HUDEP-2 (cell line): ENCODE measurements at regions not wholly inside any gene's neighbourhood (a gene's known extent, or its start where the extent isn't known, plus 50 kb on each side); places are given as distances from the start of the nearest gene placed in this dataset.

Source experiments
- DNase-seq, 76 experiments: peaks; one replicate each; lab custom pipeline; 2025; ENCODE audit not compliant: unreplicated experiment in 76 of 76; lab: John Stamatoyannopoulos, UW

DNA sequence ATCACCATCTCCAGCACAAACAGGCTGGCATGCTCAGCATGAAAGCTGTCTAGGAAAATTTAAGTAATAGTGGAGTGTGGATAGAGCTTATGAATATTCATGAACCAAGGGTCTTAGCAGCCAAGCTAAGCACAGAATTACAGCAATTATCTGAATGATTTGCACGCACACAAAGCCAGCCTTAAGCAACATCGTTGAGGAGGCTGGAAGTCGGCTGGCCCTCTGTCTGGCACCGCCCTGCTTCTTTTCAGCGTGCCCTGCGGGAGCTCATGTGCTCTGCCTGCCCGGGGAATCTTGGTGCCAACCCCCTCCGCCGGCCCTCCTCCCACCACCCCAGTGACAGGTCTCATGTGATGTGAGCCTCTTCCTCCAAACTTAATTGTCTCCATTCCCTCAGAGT is 540.1 kb downstream of the CMPK2 start:
- DNase-seq: no peak

DNA sequence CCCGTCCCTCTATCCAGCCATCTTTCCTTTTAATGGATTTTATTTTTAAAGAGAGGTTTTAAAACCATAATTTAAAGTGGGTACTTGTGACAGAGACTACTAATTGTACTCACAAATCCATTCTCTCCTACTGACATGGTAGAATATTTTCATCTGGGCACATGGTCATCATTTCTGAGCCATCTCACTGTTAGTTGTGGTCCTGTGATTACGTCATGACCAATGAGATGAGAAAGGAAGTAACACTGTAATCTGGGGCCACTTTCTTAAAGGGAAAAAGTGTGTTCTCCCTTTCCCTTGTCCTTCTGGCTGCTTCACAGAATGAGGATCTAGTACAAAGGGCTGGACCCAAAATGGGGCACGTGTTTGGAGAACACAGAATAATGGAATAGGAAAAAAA is 538.7 kb downstream of the CMPK2 start:
- DNase-seq: no peak

DNA sequence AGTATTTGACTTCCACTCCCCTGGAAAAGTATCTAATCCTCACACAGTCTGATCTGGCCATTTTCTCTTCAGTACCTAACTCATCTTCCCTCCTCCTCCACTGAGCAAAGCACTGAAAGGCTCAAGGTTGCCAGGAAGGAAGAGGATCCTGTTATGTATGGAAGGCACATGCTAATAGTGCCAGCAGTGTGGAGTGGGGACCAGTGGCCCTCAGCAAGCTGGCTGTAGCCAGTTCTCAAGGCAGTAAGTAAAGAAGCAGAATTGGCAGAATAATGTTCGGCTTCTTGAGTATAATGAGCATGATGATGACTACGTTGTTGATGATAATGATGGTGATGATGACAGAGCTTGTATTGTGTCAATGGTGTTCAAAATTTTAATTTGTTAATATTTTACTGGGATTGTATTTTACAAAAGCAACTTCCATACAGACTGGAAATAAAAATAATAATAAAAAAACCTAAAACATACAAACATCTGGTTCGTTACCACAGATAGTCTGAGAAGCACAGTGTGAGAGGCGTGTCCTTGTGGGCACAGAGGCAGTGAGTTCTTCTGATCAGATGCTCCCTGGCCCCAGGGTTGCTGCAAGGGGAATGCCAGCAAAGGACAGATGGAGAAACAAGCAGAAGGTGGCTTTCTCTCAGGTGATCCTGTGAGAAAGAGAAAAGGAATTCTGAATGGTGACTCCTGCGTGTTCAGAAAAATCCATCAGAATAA is 528.8 kb downstream of the CMPK2 start:
- DNase-seq: no peak

DNA sequence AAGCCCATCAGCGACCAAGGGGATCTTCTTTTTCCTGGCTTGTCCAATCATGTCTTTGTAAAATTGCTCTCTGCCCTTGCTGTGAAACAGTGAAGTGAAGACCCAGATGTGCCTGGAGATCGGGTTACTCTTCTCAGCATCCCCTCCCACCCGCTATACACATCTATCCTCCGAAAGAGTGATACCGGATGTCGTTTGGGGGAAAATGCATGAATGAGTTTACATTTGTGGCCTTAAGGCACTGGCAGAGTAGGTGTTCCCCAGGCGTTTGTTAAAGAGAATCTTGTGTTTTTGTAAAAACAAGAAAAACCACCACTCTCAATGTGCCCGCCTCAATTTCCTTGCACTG is 528.3 kb downstream of the CMPK2 start:
- DNase-seq: no peak

DNA sequence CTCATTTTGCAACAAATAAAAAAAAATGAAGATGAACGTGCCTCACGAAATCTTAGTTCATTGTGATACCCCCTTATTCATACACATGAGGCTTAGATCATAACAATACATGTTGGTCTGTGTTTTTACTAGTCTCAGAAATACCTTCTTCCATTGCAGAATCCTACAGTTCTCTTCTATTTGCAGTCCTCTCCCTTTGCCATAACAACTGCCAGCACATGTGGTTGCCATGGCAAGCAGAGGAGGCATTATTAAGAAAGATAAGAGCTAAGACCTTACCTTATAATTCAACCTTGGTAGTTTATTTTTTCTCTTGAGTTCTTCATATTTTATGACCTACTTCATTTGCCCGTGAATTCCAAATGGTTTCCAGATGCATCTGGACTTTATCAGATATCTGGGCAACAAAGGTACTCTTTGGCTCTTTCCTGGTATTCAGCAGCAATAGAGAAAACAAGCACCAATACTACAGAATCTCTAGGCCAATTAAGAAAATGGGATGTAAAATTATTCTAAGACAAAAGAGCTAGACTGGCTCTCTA is 524.0 kb downstream of the CMPK2 start:
- DNase-seq: no peak

DNA sequence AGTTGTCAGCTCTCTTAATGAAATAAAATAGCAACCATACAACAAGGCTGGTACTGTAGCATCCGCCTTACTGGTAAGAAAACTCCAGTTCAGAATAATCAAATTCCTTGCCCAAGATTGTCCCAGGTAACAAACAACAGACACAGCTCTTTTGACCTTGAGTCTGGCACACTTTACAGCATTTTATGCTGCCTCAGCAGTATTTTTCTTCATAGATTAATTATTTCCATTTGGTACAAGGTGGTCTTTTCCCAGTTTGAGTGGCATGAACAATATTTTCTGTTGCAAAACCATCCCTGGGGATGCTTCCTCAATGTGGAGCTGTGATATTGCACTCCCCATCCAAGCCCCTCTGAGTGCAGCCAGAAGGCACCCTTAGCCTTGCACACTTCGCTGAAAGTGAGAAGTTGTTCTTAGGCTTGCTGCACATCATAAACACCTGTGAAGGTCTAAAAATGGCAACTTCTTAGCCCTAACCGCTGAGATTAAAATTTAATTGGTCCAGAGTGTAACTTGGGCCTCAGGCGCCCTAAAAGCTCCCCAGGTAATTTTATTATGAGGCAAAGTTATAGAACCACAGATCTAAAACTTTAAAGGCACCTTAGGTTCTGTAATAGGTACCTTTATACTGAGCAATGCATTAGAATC is 523.3 kb downstream of the CMPK2 start:
- no peak for DNase-seq

DNA sequence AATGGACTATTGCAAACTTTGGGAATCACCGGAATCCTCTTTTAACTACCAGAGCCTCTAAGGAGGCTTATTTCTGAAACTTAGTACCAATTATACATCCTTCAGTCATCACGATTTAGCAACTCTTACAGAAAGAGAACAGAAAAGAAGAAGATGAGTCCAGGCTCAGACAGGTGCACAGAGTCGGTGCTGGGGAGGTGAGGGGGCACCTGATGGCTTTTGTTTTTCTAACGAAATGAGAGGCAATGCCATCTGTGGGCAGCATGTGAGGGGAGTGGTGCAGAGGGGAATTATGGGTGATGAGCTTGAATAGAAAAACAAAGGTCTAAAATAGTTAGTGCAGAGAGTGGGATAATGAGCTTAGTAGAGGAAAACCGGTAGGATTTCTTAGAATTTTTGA is 522.6 kb downstream of the CMPK2 start:
- DNase-seq: no peak

DNA sequence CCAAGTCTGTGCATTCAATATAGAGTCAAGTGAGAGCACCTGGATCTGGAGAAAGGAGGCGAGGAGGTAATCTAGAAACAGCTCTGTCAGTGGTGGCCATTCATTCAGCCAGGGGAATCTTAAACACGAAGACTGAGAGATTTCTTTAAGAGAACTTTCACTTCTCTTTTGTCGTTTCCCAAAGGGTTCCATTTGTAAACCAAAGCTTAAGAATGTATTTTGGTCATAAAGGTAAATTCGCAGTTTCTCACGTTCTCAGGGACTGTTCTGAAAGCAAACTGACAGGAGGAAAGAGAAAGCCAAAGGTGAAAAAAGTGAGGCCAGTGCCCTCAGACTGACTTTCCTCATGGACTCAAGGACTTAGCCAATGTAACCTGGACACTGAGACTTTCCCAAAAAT is 513.5 kb downstream of the CMPK2 start:
- DNase-seq: no peak

DNA sequence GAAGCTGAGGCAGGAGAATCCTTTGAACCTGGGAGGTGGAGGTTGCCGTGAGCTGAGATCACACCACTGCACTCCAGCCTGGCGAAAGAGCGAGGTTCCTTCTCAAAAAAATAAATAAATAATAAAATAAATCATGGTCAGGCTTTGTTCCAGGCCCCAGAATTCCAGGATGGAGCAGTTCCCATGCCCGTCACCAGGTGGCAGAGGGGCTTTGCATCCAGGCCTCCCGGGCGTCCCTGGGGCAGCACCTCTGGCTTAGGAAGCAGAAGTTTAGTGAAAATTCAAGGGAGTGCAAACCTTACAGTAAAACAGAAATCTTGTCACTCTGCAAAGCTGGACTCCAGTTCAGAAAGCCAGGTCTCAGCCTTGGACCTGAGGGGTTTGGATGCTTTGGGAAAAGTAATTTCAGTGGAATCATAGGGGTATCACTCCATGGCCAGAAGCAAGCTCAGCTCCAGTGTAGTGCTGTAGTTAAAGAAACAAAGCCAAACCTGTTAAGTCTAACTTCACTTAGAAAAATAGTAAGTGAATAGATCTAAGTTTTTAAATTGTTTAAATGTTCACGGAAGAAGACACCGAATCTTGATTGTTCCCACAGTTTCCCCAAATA is 512.7 kb downstream of the CMPK2 start:
- DNase-seq: peak in 3 of 76 experiments; percentile 2 to 8 (median 6)

DNA sequence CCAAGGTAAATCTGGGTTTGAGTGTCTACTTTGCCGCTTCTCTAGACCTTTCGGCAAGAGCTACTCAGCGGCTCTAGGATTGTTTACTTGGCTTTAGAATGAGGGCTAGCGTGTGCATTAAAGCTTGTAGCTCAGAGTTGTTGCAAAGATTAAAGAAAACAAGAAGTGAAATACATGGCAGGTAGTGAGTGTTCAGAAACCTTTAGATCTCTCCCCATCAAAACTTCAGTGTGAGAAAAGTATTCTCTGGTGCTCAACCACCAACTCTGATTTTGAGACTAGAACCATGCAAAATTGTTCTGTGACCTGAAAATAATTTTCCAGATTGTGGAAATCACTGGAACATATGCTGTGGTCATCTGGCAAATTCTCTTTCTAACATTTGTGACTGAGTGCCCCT is 512.0 kb downstream of the CMPK2 start:
- no peak for DNase-seq

DNA sequence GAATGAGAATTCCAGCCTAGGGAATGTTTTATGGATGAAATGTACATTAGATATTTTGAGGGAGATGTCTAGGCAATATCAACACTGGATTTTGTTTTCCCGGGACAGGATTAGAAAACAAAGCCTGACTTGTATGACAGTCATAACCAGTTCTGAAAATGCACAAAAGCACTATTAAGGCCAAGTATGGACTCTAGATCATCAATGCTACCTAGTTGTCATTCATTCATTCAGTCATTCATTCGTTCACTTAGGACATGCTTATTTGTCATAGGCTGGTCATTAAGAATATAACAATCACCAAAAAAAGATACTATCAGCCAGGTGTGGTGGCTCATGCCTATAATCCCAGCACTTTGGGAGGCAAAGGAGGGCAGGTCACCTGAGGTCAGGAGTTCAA is 511.2 kb downstream of the CMPK2 start:
- no peak for DNase-seq

DNA sequence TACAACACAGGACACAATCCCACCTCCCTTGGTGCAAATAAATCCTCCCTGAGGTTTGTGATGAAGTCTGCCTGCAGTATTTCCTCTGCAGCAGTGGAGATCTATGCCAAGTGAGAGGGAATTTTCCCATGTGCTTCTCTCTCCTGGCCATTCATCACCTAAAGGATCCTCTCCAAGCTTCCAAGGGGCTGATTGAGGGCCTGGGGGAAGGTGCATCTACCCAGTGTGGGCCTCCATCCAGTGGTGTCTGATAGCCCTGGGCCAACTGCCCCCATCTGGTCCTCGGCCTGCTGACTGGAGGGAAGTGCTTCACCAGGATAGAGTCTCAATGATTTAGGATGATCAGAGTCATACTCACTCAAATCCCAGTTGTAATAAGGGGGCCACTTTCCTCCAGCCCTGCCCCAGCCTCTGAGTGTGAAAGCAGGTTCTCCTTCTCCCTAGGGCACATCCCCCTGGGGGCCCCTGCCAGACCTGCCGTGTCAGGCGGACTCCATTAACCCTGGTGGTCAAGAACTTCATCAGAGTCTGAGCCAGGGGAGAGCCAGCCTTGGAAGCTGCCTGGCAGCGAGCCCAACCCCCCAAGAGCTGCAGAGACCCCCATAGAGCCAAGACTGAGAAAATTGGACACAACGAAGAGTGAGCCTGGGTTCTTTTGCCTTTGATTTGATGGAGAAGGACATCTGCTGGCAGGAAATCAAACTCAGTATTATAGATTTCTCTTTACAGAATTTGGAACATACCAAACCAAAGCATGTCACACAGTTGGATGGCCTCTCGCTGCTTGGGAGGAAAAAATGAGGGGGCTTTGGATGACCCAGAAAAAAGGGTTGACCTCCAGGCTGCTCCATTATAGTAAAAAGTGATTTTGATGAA is 509.6 kb downstream of the CMPK2 start:
- no peak for DNase-seq

DNA sequence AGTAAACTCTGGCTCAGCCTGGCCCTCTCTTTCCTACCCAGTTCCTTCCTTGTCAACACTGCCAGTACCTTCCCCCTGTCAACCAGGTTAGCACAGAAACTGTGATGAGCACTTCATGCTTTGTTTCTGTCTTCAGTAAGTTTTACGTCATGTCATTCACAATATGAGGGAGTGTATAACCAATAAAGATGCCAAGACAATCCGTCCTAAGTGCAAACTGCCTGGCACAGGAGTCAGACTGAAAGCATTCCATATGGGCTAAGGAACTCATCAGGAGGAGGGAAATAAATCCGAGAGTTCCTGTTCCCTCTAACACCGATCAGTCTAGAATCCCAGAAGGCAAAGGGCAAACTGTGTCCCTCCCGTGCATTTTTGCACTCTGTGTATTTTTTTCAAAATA is 507.2 kb downstream of the CMPK2 start:
- DNase-seq: no peak

DNA sequence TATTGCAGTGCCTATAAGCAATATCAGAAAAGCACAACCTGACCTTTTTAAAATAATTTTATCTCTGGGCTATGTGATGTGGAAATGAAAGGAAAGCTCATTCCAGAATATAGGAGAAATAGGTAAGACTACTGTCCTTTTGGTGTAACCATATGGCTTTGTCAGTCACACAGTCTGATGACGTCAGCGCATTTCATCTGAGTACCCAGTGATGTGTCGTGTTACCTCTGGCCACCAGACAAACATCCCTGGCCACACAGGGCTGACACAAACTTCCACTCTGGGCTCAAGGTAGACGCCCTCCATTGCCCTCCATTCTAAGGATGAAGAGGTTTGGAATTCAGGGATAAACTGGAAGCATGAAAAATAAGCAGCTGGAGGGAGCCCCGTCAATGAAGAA is 506.7 kb downstream of the CMPK2 start:
- no peak for DNase-seq

DNA sequence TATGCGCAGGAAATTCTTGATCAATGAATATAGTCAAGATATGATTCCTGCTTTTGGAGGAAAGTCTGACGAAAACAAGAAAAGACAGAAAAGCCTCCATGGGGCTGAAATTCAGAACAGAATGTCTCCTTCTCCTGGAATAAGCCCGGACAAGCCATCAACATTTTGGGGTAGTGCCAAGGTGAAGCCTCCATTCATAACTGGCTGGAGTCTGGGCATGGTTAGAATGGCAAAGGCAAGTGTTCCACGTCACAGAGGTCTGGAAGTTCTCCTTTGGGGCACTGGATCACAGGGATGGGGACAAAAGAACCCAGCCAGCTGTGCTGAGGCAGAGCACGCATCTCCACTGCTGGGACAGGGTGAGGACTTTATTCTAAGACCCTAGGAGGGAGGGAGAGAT is 505.7 kb downstream of the CMPK2 start:
- DNase-seq: no peak

DNA sequence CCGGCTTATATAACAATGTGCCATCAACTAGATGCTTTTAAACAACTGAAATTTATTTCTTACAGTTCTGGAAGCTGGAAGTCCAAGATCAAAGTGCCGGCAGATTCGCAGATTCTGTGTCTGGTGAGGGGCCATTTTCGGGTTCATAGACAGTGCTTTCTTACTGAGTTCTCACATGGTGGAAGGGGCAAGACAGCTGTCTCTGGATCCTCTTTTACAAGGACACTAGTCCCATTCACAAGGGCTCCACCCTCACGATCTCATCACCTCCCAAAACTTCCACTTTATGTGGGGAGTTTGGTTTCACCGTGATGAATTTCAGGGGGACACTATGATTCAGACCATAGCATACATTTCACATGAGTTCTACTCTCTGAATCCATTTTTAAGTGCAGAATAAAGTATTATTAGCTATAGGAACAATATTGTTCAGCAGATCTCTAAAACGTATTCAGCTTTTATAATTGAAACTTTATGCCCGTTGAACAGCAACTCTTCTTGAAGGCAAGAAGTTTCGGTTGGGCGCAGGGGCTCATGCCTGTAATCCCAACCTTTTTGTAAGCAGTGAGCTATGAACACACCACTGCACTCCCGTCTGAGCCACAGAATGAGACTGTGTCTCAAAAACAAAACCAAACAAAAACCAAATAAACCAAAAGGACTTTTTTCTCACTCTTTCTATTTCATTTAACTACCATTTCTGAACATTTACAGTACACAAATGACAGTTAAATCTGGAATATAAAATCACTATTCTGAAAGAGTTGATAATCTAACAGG is 502.8 kb downstream of the CMPK2 start:
- DNase-seq: no peak

DNA sequence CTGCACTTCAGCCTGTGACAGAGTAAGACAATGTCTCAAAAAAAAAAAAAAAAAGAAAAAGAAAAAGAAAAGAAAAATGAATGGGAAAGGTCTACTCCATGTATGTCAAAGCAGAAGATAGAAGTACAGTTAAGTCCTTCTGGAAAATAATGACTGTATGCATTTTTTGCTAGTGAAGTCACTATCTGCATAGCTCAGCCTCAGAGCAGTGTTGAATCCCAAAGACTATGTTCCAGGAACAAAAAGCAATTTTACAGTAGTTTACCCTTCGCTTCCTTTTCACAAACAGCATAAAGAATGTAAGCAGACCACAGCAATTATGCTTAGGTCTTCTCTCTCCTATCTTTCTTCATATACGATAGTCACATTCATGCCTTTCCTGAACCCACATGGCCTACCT is 497.4 kb downstream of the CMPK2 start:
- no peak for DNase-seq

DNA sequence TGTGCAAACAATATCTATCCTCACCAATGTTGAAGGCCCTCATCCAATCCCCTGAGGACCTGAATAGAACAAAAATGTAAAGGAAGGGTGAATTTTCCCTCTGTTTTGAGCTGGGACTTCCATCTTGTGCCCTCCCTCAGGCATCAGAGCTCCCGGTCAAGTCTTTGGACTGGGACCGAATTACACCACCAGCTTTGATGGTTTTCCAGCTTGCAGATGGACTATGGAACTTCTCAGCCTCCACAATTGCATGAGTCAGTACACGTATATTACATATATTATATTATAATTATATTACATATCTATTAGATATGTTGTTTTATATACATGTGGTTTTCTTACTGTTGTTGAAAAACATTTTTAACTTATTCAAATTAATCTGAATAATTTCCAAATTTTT is 496.4 kb downstream of the CMPK2 start:
- DNase-seq: no peak

DNA sequence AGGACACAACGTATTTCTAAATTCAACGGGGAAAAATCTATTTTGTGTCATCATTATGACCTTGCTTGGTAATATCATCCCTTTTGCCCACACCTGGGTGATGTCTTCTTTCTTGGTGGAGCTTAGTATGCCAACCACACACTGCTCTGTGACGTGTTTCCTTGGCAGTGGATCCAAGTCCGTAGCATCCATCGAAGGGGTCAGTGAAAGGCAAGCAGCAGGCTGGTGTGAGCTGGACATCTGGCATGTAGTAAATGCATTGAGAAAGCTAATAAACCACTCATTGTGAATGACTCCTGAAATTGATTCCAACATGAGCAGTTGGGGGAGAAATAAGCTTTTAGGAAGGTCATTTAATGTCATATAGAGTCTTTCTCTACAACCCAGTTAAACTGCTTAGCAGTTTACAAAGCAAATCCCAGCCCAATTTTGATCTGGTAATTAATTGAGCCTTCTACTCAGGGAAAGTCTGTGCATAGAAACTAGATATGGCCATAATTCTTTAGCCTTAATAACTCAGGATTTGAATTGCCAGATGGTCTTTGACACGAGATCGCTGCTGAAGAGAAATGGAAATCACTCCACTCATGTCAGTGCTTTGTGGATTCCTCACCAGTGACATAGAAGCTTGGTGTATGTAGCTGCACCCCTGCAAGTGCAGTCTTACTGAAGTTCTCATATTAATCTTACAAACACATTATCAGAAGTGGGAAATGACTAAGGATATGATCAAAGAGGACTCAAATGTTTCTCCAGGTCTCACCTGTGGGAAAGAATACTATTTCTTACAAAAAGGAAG is 494.8 kb downstream of the CMPK2 start:
- no peak for DNase-seq
